ENCODE measurements at regions not wholly inside any gene's neighbourhood (a gene's known extent, or its start where the extent isn't known, plus 50 kb on each side); places are given as distances from the start of the nearest gene placed in this dataset.

GRCh38 chr5:71976449-71976848 is 130.8 kb upstream of the MAP1B start:
- intact Hi-C loops (cut with DNase I) = no loop called here
- no peak for DNase-seq

- no peak for DNase-seq
- intact Hi-C loops (cut with DNase I) = no loop called here
Observed at GRCh38 chr5:71977311-71977710, 130.0 kb upstream of the MAP1B start.

GRCh38 chr5:71978216-71978615 is 129.1 kb upstream of the MAP1B start:
- DNase-seq = no peak
- intact Hi-C loops (cut with DNase I) = no loop called here

GRCh38 chr5:71982717-71983395 is 124.4 kb upstream of the MAP1B start:
- intact Hi-C loops (cut with DNase I) = no loop called here
- DNase-seq = no peak

GRCh38 chr5:71986101-71986500 is 121.2 kb upstream of the MAP1B start:
- intact Hi-C loops (cut with DNase I) = no loop called here
- no peak for DNase-seq

- intact Hi-C loops (cut with DNase I) = no loop called here
- no peak for DNase-seq
Observed at GRCh38 chr5:71988808-71989207, 118.5 kb upstream of the MAP1B start.

GRCh38 chr5:71993600-71993999 is 113.7 kb upstream of the MAP1B start:
- intact Hi-C loops (cut with DNase I) = no loop called here
- DNase-seq = no peak

- intact Hi-C loops (cut with DNase I) = no loop called here
- no peak for DNase-seq
Observed at GRCh38 chr5:71996789-71997188, 110.5 kb upstream of the MAP1B start.

- intact Hi-C loops (cut with DNase I) = no loop called here
- DNase-seq = no peak
Observed at GRCh38 chr5:71998746-71999145, 108.5 kb upstream of the MAP1B start.

GRCh38 chr5:72000707-72001106 is 106.6 kb upstream of the MAP1B start:
- DNase-seq = no peak
- intact Hi-C loops (cut with DNase I) = no loop called here

GRCh38 chr5:72005671-72006070 is 101.6 kb upstream of the MAP1B start:
- DNase-seq = no peak
- intact Hi-C loops (cut with DNase I) = no loop called here

DNA sequence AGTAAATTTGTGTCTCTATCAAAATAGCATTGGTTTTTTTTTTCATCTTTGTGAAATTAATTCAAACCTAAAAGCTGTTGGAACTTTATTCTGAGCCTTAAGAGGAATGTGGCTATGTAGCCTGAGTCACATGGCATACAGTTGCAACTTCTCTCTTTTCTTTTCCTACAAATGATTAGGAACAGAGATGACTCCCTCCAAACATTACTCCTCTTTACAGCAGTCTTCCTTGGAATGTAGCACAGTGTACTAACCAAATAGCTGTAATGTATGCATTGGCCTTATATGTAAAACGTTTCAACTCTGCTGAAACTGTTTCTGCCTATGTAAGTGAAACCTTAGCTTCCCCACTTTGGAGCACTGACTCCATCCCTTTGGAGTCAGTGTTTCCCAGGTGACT is 100.9 kb upstream of the MAP1B start:
- no peak for DNase-seq
- intact Hi-C loops (cut with DNase I) = no loop called here

DNA sequence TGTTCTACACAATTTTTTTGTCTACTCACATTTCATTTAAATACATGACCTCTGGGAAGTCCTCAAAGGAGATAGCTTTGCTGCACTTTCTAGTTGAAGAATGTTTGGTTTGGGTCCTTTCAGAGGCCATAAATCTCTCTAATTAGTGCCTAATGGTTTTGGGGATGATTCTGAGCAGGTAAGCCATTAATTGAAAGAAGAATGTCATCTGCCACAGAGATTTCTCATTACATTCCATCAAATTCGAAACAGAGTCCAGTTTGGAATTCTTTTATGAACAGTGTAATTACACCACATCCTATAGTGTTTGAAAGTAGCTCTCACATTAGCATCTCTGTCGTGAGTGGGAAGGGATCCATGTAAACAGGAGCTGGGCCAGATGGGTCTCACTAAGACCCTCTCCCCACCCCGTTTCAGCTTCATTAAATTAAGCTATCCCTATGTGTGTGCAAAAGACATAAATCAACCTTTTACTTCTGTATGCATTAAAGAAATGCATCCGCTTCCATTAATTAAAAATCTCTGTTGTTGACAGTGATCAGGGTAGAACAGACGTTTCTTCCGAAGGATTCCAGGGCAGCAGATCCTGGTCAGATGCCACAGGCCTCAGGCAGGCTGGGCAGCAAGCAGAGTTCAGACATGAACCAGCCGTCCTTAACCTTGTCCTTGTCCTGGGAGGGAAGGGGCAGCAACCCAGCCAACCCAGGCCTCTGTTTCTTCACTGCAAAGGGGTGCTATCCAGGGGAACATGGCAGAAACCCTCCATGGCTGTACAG is 99.8 kb upstream of the MAP1B start:
- intact Hi-C loops (cut with DNase I) = no loop called here
- peak in 1 of 10 donors; percentile 67 for DNase-seq

- no peak for DNase-seq
- intact Hi-C loops (cut with DNase I) = no loop called here
Observed at GRCh38 chr5:72009280-72009679, 98.0 kb upstream of the MAP1B start.

- DNase-seq = no peak
- intact Hi-C loops (cut with DNase I) = loop anchor here (10.0 kb wide), 2 partner anchors 94 to 226 kb away; partner anchors contain the start of gene MAP1B
Observed at GRCh38 chr5:72010430-72010829, 96.8 kb upstream of the MAP1B start.

- intact Hi-C loops (cut with DNase I) = loop anchor here (10.0 kb wide), 2 partner anchors 92 to 228 kb away; partner anchors contain the start of gene MAP1B
- no peak for DNase-seq
Observed at GRCh38 chr5:72012906-72013305, 94.4 kb upstream of the MAP1B start.

- DNase-seq = peak in 4 of 10 donors; percentile 29 to 56 (median 36)
Observed at GRCh38 chr5:72013766-72014624, 93.3 kb upstream of the MAP1B start.

DNA sequence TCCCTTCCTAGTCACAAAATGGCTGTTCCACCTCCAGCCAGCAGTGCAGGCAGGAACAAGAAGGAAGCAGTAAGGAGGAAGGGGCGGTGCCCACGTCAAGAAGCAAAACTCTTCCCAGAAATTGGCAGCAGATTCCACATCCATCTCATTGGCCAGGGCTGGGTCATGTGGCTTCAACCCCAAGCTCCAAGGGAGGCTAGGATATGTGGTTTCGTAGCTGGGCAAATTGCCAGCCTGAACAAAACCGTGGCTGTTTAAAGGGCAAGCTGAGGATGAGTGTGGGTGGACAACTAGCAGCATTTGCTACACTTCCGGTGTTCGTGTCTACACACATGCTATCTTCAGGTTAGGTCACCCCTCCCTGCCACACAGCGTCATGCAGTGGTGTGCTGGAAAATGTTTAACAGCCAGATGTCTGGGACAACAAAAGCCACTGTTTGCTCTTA is 92.1 kb upstream of the MAP1B start:
- intact Hi-C loops (cut with DNase I) = loop anchor here (10.0 kb wide), 2 partner anchors 90 to 230 kb away; partner anchors contain the start of gene MAP1B
- DNase-seq = peak; percentile 57 to 96 (median 80)

More at GRCh38 chr5:72013766-72014624, 93.3 kb upstream of the MAP1B start:
- intact Hi-C loops (cut with DNase I) = loop anchor here (10.0 kb wide), 2 partner anchors 91 to 229 kb away; partner anchors contain the start of gene MAP1B

DNA sequence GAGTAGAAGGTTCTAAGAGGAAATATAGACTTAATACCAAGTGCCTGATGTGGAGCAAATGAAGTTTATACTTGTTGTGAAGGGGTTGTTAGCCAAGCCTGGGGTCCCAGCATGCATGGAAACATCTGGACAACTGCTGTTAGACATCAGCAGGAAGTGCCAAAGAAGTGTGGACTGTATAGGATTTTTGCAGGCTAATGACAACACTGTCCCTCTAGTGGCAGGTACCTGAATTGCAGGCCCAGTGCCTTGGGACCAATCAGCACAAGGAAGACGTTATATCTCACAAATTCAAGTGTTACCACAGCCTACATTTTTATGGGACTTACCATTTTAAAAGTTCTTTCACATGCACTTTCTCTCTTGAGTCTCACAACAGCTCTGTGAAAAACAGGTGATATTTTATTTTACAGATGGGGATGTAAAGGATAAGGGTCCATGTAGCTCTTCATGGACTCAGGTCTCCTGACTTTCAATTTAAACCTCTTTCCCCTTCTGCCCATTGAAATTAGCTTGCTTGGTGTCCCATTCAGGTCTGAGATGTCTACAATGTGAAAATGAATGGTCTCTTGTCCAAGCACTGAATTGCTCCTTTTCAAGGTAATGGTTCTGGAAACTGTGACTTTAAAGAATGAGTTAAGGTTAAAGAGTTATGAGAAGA is 89.0 kb upstream of the MAP1B start:
- DNase-seq = peak in 2 of 10 donors; percentile 22 to 43
- intact Hi-C loops (cut with DNase I) = loop anchor here (10.0 kb wide), 2 partner anchors 87 to 233 kb away; partner anchors contain the start of gene MAP1B

All from posterior cingulate gyrus (tissue), 11 donors.